HG02571 (cell line): ENCODE measurements at regions not wholly inside any gene's neighbourhood (a gene's known extent, or its start where the extent isn't known, plus 50 kb on each side); places are given as distances from the start of the nearest gene placed in this dataset.
"Not testable (repeated sequence)": the region's sequence is repeated elsewhere in the genome, so short reads cannot be mapped to it uniquely, and the experiment has no call there.

ENCODE experiments used
- ATAC-seq: cut with Tn5 transposase; IDR thresholded peaks from one replicate; pipeline ENCODE4 v1.9.1; 2021; ENCODE audit warnings: mild to moderate bottlenecking, moderate library complexity; ENCODE audit not compliant: unreplicated experiment

GRCh38 chr5:174925586-174925985 lies 201.2 kb downstream of the MSX2 start:
- ATAC-seq = no peak

DNA sequence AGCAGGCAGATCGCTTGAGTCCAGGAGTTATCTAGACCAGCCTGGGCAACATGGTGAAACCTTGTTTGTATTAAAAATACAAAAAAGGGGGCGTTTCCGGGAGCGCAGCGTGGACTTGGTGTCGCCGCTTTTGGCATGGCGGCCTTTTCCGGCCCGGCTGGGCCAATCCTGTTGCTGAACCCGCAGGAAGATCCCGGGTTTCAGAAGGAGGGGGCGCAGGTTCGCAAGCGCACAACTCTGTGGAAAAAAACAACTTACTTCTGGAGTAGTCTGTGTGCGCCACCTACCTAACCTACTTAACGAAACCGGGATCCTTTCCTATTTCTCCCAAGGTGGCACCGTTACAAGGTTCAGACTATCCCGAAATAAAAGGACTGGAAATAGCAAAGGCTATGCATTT lies 198.6 kb downstream of the MSX2 start:
- ATAC-seq = no peak

DNA sequence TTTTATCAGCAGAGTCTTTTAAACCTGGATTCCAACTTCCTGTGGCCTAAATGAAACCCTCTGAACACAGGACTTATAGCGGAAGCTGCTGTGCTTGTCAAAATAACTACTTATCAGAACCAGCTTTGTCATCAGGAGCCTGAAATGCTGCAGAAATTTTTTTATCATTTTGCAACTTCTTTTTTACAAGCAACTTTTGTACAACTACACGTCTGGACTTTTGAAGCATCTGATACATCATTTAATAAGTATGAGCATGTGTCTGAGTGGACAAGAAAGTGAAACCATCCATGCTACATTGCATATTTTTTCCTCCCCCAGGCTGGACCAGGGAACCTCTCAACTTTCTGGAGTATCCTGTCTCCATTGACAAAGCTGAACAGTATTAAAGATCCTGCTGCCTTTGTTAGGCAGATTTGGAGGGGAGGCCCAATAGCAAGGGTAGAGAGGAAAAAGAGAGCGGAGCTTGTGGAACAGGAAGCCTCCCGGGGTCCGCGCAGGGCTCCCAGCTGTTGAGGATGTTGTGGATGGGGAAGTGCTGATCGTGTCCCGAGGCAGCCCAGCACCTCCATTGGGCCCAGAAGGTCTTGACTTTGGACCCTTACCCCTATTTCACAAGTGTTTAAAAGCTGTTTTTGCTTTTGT lies 196.6 kb downstream of the MSX2 start:
- ATAC-seq = no peak

DNA sequence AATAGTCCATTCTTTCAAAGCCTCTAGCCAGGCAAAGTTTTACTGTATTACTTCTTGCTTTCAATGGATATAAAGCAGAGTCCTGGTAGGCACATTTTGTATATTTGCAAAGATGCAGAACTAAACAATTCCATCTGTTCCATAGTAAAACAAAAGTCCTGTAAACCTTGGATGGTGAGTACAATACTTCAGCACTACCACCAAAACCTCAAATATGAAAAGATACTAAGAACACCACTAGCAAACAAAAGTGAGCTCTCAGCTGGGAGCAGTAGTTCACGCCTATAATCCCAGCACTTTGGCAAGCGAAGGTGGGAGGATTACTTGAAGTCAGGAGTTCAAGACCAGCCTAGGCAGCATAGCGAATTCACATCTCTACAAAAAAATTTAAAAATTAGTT lies 195.0 kb downstream of the MSX2 start:
- ATAC-seq = no peak

DNA sequence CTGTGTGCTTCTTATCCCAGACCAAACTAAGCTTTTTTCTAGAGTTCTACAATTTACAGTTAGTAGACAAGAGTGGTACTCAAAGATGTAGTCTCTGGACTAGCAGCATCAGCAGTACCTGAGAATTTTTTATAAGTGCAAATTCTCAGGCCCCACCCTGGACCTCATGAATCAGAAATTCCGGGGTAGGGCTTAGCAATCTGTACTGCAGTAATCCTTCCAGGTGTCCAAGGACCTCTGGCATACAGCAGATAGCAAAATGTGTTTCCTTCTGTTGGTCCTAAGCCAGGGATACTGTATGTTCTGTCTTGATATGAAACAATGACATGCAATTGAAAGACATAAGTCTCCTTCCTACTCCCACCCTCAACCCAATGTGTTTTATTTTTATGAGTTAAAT lies 194.3 kb downstream of the MSX2 start:
- no peak for ATAC-seq

- ATAC-seq = no peak
Measured at GRCh38 chr5:174917976-174918554, 193.7 kb downstream of the MSX2 start.

DNA sequence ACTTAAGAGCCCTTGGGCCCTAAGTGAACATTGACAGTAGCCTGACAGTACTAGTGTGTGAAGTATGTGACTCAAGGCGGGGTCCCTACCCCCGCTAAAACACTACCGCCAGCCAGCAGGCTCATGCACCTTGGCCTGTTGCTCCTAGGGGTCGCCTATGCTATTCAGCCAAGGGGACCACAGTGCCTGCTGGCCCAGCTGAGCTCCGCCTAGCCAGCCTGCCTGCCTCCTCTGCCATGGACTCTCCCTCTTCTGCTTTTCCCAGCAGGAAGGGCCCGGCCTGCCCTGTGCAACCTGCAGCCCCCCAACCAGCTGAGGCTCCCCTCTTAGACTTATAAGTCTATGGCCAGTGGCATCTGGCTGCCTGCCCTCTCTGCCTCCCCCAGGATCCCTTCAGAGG lies 193.1 kb downstream of the MSX2 start:
- not testable (repeated sequence) for ATAC-seq

GRCh38 chr5:174916924-174917323 lies 192.5 kb downstream of the MSX2 start:
- not testable (repeated sequence) for ATAC-seq

- ATAC-seq = no peak
Measured at GRCh38 chr5:174916227-174916626, 191.8 kb downstream of the MSX2 start.

DNA sequence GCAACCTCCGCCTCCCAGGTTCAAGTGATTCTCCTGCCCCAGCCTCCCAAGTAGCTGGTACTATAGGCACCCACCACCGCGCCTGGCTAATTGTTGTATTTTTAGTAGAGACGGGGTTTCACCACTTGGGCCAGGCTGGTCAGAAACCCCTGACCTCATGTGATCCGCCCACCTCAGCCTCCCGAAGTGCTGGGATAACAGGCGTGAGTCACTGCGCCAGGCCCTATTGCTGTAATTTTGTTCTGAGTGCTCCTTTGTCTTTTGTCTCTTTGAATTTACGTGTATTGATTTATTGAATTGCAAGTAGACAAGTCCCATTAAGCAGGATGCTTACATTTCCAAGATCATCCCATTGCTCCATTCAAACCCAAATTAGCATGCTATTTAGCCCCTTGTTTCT lies 186.7 kb downstream of the MSX2 start:
- ATAC-seq = no peak

GRCh38 chr5:174910245-174910737 lies 185.9 kb downstream of the MSX2 start:
- ATAC-seq = peak; percentile 78

- no peak for ATAC-seq
Measured at GRCh38 chr5:174903172-174903732, 178.9 kb downstream of the MSX2 start.

- ATAC-seq = no peak
Measured at GRCh38 chr5:174901336-174901735, 177.0 kb downstream of the MSX2 start.

DNA sequence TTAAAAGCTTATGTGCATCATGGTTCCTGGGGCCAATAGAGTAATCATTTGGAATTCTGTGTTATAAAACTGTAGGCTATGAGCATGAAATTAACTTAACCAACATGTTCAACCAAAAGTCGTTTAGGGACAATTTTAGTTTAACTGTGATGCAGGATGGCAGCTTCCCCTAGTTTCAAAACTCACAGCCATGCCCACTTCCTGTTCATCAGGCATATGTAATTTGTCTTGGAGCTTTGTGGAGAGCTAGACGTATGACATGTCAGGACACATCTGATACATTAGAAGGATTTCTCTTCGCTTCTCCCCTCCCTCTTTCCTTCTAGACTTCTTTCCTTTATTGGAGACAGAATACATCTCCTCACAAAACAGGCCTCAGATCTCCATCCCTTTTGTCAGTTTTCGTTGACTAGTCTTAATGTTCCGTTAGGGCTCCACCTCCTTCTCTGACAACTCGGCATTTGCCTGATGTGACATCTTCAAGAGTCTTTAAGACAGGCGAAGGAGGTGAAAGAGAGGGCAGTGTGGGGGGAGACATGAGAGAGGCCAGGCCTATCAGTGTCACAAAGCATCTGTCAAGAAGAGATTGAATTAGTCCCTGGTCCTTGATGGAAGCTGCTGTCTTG lies 176.0 kb downstream of the MSX2 start:
- no peak for ATAC-seq

GRCh38 chr5:174897281-174897950 lies 173.0 kb downstream of the MSX2 start:
- no peak for ATAC-seq

GRCh38 chr5:174895360-174895759 lies 171.0 kb downstream of the MSX2 start:
- no peak for ATAC-seq

DNA sequence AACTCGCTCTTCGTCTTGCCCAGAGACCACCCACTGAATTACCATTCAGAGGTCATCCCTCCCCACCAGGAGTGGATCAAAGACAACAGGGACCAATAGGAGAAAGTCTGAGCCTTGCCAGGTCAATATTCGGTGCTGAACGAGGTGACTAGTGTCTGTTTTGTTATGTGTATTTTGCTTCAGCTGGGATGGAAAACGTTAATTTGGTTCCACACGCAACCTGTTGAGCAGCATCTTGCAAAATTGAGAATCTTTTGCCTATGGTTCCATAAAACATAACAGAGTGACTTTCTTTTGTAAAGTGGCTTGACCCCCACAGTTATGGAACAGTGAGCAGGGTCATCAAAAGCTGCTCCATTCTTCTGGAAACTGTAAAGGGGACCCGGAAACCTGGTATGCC lies 168.4 kb downstream of the MSX2 start:
- no peak for ATAC-seq

DNA sequence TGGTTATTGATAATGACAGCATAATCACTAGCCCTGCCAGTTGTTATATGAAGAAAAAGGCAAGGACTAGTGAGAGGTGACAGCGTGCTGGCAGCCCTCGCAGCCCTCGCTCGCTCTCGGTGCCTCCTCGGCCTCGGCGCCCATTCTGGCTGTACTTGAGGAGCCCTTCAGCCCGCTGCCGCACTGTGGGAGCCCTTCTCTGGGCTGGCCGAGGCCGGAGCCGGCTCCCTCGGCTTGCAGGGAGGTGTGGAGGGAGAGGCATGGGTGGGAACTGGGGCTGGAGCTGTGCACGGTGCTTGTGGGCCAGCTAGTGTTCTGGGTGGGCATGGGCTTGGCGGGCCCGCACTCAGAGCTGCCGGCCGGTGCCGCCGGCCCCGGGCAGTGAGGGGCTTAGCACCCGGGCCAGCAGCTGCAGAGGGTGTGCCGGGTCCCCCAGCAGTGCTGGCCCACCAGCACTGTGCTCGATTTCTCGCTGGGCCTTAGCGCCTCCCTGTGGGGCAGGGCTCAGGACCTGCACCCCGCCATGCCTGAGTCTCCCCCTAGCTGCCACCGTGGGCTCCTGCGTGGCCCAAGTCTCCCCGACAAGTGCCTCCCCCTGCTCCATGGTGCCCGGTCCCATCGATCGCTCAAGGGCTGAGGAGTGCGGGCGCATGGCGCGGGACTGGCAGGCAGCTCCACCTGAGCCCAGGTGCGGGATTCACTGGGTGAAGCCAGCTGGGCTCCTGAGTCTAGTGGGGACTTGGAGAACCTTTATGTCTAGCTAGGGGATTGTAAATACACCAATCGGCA lies 156.2 kb downstream of the MSX2 start:
- not testable (repeated sequence) for ATAC-seq

GRCh38 chr5:174877987-174878386 lies 153.6 kb downstream of the MSX2 start:
- ATAC-seq = no peak

DNA sequence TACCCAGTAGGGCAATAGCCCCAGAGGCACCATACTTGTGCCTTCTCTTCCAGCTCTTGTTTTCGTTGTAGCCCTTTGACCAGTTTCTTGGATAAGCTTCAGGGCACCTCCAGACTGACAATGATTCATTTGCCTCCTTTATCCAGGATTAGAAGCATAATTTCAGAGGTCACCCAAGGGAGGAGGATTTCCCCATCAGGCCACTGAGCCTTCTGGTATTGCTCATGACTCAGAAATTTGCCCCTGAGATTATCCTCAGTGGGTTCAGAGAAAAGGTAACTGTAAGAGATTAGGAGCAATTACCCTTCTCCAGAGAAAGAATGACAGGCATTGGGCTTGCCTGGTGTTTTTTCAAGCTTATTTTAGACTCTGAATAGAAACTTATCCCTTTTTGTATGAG lies 147.9 kb downstream of the MSX2 start:
- no peak for ATAC-seq

GRCh38 chr5:174852143-174852542 lies 127.8 kb downstream of the MSX2 start:
- ATAC-seq = no peak
